Keratinocyte (primary cell): ENCODE measurements at regions not wholly inside any gene's neighbourhood (a gene's known extent, or its start where the extent isn't known, plus 50 kb on each side); places are given as distances from the start of the nearest gene placed in this dataset.

ENCODE experiments used
- DNase-seq: peaks from one replicate; pipeline ENCODE4 v3.0.0-alpha.2; 2011; ENCODE audit warnings: low read depth, missing footprints, low spot score
- FAIRE-seq: peaks from 2 replicates; lab custom pipeline; 2011; peaks lifted over from hg19 to GRCh38; lab: Jason Lieb, UNC
- H2AFZ ChIP-seq: 2 replicates; pipeline ENCODE4 v1.6.0; 2012; ENCODE audit warnings: low read length, control low read depth, inconsistent platforms; ENCODE audit not compliant: control insufficient read depth
- H3K27ac ChIP-seq: 2 replicates; pipeline ENCODE4 v1.5.1; 2011; ENCODE audit warnings: low read length; ENCODE audit not compliant: control insufficient read depth, insufficient read depth
- H3K27me3 ChIP-seq: 3 replicates; pipeline ENCODE4 v1.6.0; 2011; ENCODE audit warnings: low read length; ENCODE audit not compliant: control insufficient read depth, insufficient read depth; ENCODE audit errors: extremely low read depth
- H3K36me3 ChIP-seq, 2 experiments: 2 replicates in 1 of 2; 3 replicates in 1 of 2; pipeline ENCODE4 v1.5.1; 2011; ENCODE audit warnings: low read length in 2 of 2, mild to moderate bottlenecking in 1 of 2; ENCODE audit not compliant: control insufficient read depth in 2 of 2, insufficient read depth in 2 of 2; ENCODE audit errors: extremely low read depth in 1 of 2
- H3K4me1 ChIP-seq: 3 replicates; pipeline ENCODE4 v1.5.1; 2011; ENCODE audit warnings: low read length; ENCODE audit not compliant: control insufficient read depth, insufficient read depth; ENCODE audit errors: extremely low read depth
- H3K4me2 ChIP-seq: 3 replicates; pipeline ENCODE4 v1.6.0; 2011; ENCODE audit warnings: low read depth, low read length; ENCODE audit not compliant: control insufficient read depth, insufficient read depth; ENCODE audit errors: extremely low read depth
- H3K4me3 ChIP-seq, 3 experiments: fragments of 200-600 bp in 1 of 3; sonication (generic) in 1 of 3; 2 replicates in 2 of 3; 3 replicates in 1 of 3; pipeline ENCODE4 v1.5.1; 2011 to 2016; ENCODE audit warnings: low read length in 3 of 3, mild to moderate bottlenecking in 3 of 3, control low read depth in 2 of 3, inconsistent platforms in 1 of 3, low read depth in 1 of 3, mixed read lengths in 1 of 3, mixed run types in 1 of 3, moderate library complexity in 1 of 3; ENCODE audit not compliant: control insufficient read depth in 2 of 3, insufficient read depth in 2 of 3; ENCODE audit errors: extremely low read depth in 1 of 3
- H3K79me2 ChIP-seq: 2 replicates; pipeline ENCODE4 v1.6.0; 2012; ENCODE audit warnings: low read length; ENCODE audit not compliant: control insufficient read depth, insufficient read depth
- H3K9ac ChIP-seq: 3 replicates; pipeline ENCODE4 v1.6.0; 2011; ENCODE audit warnings: low read length; ENCODE audit not compliant: control insufficient read depth, insufficient read depth; ENCODE audit errors: extremely low read depth
- H3K9me1 ChIP-seq: 3 replicates; pipeline ENCODE4 v1.6.0; 2011; ENCODE audit warnings: low read length; ENCODE audit not compliant: control insufficient read depth, insufficient read depth; ENCODE audit errors: extremely low read depth
- H3K9me3 ChIP-seq: 2 replicates; pipeline ENCODE4 v1.5.1; 2012; ENCODE audit warnings: low read depth, low read length; ENCODE audit not compliant: control insufficient read depth
- H4K20me1 ChIP-seq: 3 replicates; pipeline ENCODE4 v1.6.0; 2011; ENCODE audit warnings: low read length; ENCODE audit not compliant: control insufficient read depth, insufficient read depth; ENCODE audit errors: extremely low read depth
- CTCF ChIP-seq, 3 experiments: IDR thresholded peaks in 1 of 3; conservative IDR thresholded peaks in 1 of 3; optimal IDR thresholded peaks in 1 of 3; 2 replicates in 2 of 3; 3 replicates in 1 of 3; pipeline versions ENCODE3 to v1.5.1; 2011; ENCODE audit warnings: low read length in 3 of 3, mild to moderate bottlenecking in 3 of 3, moderate library complexity in 2 of 3, control low read depth in 1 of 3, inconsistent platforms in 1 of 3; ENCODE audit not compliant: insufficient read depth in 2 of 3; ENCODE audit errors: extremely low read depth in 1 of 3
- EZH2 ChIP-seq: IDR thresholded peaks from one replicate; pipeline ENCODE4 v1.6.1; 2012; ENCODE audit warnings: inconsistent platforms, mild to moderate bottlenecking, low read length, moderate library complexity
- dilution Hi-C: fragments of 300-500 bp; cut with MboI; formaldehyde crosslinking; loops from one replicate; pipeline ENCODE4 v1.7.0; 2020; ENCODE audit warnings: low sequenced_read_pairs; ENCODE audit not compliant: extremely low pct_ligation_motif_present

GRCh38 chr2:88813612-88814011 is 122.1 kb downstream of the RPIA start:
- Histone ChIP-seq H3K79me2 (no peaks in the 10 kb centered on the region), H3K4me3 (no peak overlapping the region), H3K4me1 (peaks cover 3% of the 10 kb centered on the region), H3K9me3 (no peaks in the 10 kb centered on the region), H3K36me3 (no peaks in the 10 kb centered on the region), H4K20me1 (no peaks in the 10 kb centered on the region), H3K4me2 (no peak overlapping the region), H3K9ac (no peak overlapping the region), H3K9me1 (no peaks in the 10 kb centered on the region), H3K27me3 (no peaks in the 10 kb centered on the region), H3K27ac (no peak overlapping the region), H2AFZ (no peak overlapping the region)
- FAIRE-seq: no peak
- no peak for DNase-seq
- dilution Hi-C loops: no loop called here
- TF ChIP-seq CTCF (optimal IDR thresholded peaks at IDR 0.05 in 1 of 3, IDR thresholded peaks at IDR 0.05 in 1 of 3, conservative IDR thresholded peaks at IDR 0.05 in 1 of 3; ENCODE audit: extremely low read depth in 1 of 3, insufficient read depth in 2 of 3, low read length in 3 of 3): peak; percentile 15 to 53 (median 36)
- TF ChIP-seq EZH2: no peak

- no peaks in the 10 kb centered on the region for H3K79me2 ChIP-seq
- no peaks in the 10 kb centered on the region for H3K9me1 ChIP-seq
- DNase-seq (no peak), FAIRE-seq (no peak)
- TF ChIP-seq EZH2 (no peak), CTCF (optimal IDR thresholded peaks at IDR 0.05 in 1 of 3, IDR thresholded peaks at IDR 0.05 in 1 of 3, conservative IDR thresholded peaks at IDR 0.05 in 1 of 3; ENCODE audit: extremely low read depth in 1 of 3, insufficient read depth in 2 of 3, low read length in 3 of 3) (no peak)
- dilution Hi-C loops: no loop called here
- no peaks in the 10 kb centered on the region for H3K27me3 ChIP-seq
- no peaks in the 10 kb centered on the region for H3K9me3 ChIP-seq
- peaks cover 3% of the 10 kb centered on the region for H3K4me1 ChIP-seq
- no peaks in the 10 kb centered on the region for H4K20me1 ChIP-seq
- no peak overlapping the region for H3K4me2 ChIP-seq
- H3K36me3 ChIP-seq: no peaks in the 10 kb centered on the region
- H2AFZ ChIP-seq: no peak overlapping the region
- H3K9ac ChIP-seq: no peak overlapping the region
- no peak overlapping the region for H3K27ac ChIP-seq
- H3K4me3 ChIP-seq: no peak overlapping the region
Observed at GRCh38 chr2:88815282-88815681, 123.8 kb downstream of the RPIA start.
